Cardiac septum (tissue), 1 donor: ENCODE measurements at regions not wholly inside any gene's neighbourhood (a gene's known extent, or its start where the extent isn't known, plus 50 kb on each side); places are given as distances from the start of the nearest gene placed in this dataset.

ENCODE experiments used
- DNase-seq: peaks from one replicate; pipeline ENCODE4 v3.0.0-alpha.2; 2020; ENCODE audit warnings: low spot score
- intact Hi-C: fragments of 100-400 bp; cut with DNase I; formaldehyde crosslinking; loops from one replicate; pipeline ENCODE4 v1.14.0; 2022
- donor health status: DM: no; HTN: no; CAD: no.

GRCh38 chr9:135342206-135343130 is 137.1 kb upstream of the PPP1R26 start:
- intact Hi-C loops, result loop anchor here (5.0 kb wide), 1 partner anchor 70 kb away; no protein-coding TSS in a partner anchor

GRCh38 chr9:135343136-135343535 is 136.4 kb upstream of the PPP1R26 start:
- intact Hi-C loops, result loop anchor here (5.0 kb wide), 1 partner anchor 69 kb away; no protein-coding TSS in a partner anchor
- DNase-seq, result no peak

More at GRCh38 chr9:135342206-135343130, 137.1 kb upstream of the PPP1R26 start:
- DNase-seq, result no peak

GRCh38 chr9:135343837-135344522 is 135.6 kb upstream of the PPP1R26 start:
- DNase-seq, result no peak
- intact Hi-C loops, result loop anchor here (1.0 to 5.0 kb wide), 2 partner anchors 68 to 258 kb away; no protein-coding TSS in a partner anchor

GRCh38 chr9:135344523-135344901 is 135.1 kb upstream of the PPP1R26 start:
- intact Hi-C loops, result loop anchor here (1.0 to 5.0 kb wide), 2 partner anchors 68 to 258 kb away; no protein-coding TSS in a partner anchor
- DNase-seq, result no peak

- no peak for DNase-seq
- intact Hi-C loops, result loop anchor here (1.0 to 5.0 kb wide), 2 partner anchors 67 to 259 kb away; no protein-coding TSS in a partner anchor
These were observed 134.6 kb upstream of the PPP1R26 start for GRCh38 chr9:135344915-135345500.

GRCh38 chr9:135345775-135346433 is 133.7 kb upstream of the PPP1R26 start:
- intact Hi-C loops, result no loop called here
- DNase-seq, result no peak

GRCh38 chr9:135346438-135347050 is 133.0 kb upstream of the PPP1R26 start:
- intact Hi-C loops, result no loop called here
- DNase-seq, result no peak

GRCh38 chr9:135347461-135347860 is 132.1 kb upstream of the PPP1R26 start:
- intact Hi-C loops, result no loop called here
- DNase-seq, result no peak

- DNase-seq, result no peak
- intact Hi-C loops, result no loop called here
These were observed 131.3 kb upstream of the PPP1R26 start for GRCh38 chr9:135348076-135348787.

GRCh38 chr9:135348788-135349150 is 130.8 kb upstream of the PPP1R26 start:
- DNase-seq, result no peak

GRCh38 chr9:135349212-135350002 is 130.2 kb upstream of the PPP1R26 start:
- intact Hi-C loops, result no loop called here
- no peak for DNase-seq

More at GRCh38 chr9:135348788-135349150, 130.8 kb upstream of the PPP1R26 start:
- intact Hi-C loops, result no loop called here

- DNase-seq, result no peak
- intact Hi-C loops, result no loop called here
These were observed 129.6 kb upstream of the PPP1R26 start for GRCh38 chr9:135350003-135350315.

GRCh38 chr9:135353935-135354334 is 125.6 kb upstream of the PPP1R26 start:
- DNase-seq, result no peak
- intact Hi-C loops, result no loop called here

GRCh38 chr9:135355521-135356011 is 124.0 kb upstream of the PPP1R26 start:
- DNase-seq, result no peak
- intact Hi-C loops, result no loop called here

GRCh38 chr9:135356021-135356420 is 123.6 kb upstream of the PPP1R26 start:
- no peak for DNase-seq
- intact Hi-C loops, result no loop called here

- intact Hi-C loops, result no loop called here
- no peak for DNase-seq
These were observed 122.8 kb upstream of the PPP1R26 start for GRCh38 chr9:135356796-135357195.

GRCh38 chr9:135357863-135358551 is 121.6 kb upstream of the PPP1R26 start:
- DNase-seq, result no peak
- intact Hi-C loops, result no loop called here
